Heart left ventricle (tissue), 13 donors: ENCODE measurements at regions not wholly inside any gene's neighbourhood (a gene's known extent, or its start where the extent isn't known, plus 50 kb on each side); places are given as distances from the start of the nearest gene placed in this dataset.

ENCODE experiments used
- CTCF ChIP-seq, 12 donors: fragments of 200-600 bp; sonication (generic) in 4 of 12; IDR thresholded peaks; one replicate each; pipeline versions ENCODE4 v1.5.0 to v1.8.0; 2018 to 2022; ENCODE audit warnings: antibody characterized with exemption in 12 of 12, mild to moderate bottlenecking in 5 of 12
- POLR2A ChIP-seq, 2 donors: fragments of 450-650 bp; IDR thresholded peaks; one replicate each; pipeline ENCODE4 v1.6.1; 2017; ENCODE audit warnings: antibody characterized with exemption in 2 of 2, mild to moderate bottlenecking in 2 of 2, moderate library complexity in 2 of 2
- donor health status: ischemic (EF 13 %, LVEDD 7.1; RV severe dilation, severe dysfunction).
- donor health status: DM: no; HTN: yes; CAD: no.
- donor health status: DM: no; HTN: no; CAD: no.
- donor health status: ischemic (EF 25% LVEDD 6.9; RV normal size, moderate dysfunction).
- donor health status: ischemic (EF 25% LVEDD 5.7; RV mildly dilated, moderate dysfunction).
- donor health status: ischemic (EF 35%, LVEDD 5.7; RV mildly dilated, moderate dysfunction).
- donor health status: nonischemic (EF 11% LVEDD 7.7; RV severe dilation, severe dysfunction).
- donor health status: DM: yes; HTN: yes; CAD: no.
- donor health status: PGD.
- donor health status: ischemic (EF 29% LVEDD 5.4; RV normal size, mild dysfunction).
- donor health status: nonischemic (EF 23%, LVEDD 6.1; RV moderate dilation, normal function).

DNA sequence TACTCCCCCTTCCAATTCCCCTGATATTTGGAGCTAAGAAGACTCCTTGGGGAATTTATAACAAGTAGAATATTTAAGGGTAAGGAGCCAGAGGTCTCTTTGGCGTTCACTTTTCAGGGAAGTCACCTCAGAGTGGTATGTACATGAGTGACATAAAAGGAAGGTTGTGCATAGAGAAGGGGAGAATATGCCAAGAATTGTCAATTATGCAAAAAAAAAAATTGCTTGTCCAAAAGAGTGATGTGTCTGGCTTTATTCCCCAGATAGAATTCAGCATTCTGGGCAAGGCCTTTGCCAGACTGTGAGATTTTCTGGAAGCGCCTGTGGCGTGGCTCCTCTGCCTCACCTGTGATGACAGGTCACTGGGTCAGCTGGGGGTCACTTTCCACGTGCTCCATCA is 170.2 kb downstream of the MIAT start:
- TF ChIP-seq CTCF (IDR thresholded peaks at IDR 0.05), result no peak
- no peak for TF ChIP-seq POLR2A (IDR thresholded peaks at IDR 0.05)
